NCI-H510A treated with DMSO at 0.1 percent for 48 hours (cell line): ENCODE measurements at regions not wholly inside any gene's neighbourhood (a gene's known extent, or its start where the extent isn't known, plus 50 kb on each side); places are given as distances from the start of the nearest gene placed in this dataset.

Experiments
- DNase-seq: peaks from one replicate; lab custom pipeline; 2025; lab: John Stamatoyannopoulos, UW

DNA sequence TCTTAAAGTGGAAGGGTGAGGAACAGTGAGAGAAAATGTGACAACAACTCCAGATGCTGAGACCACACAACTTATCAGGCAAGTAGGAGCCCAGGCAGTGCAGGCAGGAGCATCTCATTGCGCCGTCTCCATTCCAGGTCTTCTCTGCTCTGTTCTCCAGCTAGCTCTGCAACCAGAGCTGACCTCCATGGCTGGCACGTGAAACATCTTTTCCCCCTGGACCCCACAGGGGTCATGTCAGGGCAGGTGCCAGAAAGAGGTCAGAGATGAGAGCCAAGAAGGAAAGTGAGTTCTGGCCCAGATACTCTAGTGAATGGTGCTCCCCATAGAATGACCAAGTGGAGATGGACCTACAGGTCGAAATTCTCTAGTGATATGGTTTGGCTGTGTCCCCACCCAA is 281.4 kb downstream of the SMOC2 start:
- no peak for DNase-seq

DNA sequence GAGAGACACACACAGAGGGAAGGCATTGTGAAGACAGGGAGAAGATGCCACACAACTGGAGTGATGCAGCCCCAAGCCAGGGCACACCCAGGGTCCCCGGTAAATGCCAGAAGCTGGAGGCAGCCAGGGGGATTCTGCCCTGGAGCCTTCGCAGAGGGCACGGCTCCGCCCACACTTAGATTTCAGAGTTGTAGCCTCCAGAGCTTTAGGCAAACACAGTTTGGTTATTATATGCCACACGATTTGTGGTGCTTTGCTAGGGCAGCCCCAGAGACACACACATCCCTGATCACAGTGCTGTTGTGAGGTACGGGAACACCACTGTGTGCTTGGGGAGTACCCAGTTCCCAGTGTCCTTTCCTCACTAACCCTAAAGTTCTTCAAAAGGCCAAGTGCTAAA is 280.6 kb downstream of the SMOC2 start:
- DNase-seq, result no peak

GRCh38 chr6:168719901-168720300 is 278.9 kb downstream of the SMOC2 start:
- no peak for DNase-seq

GRCh38 chr6:168718821-168719475 is 278.0 kb downstream of the SMOC2 start:
- DNase-seq, result no peak
